ENCODE measurements at regions not wholly inside any gene's neighbourhood (a gene's known extent, or its start where the extent isn't known, plus 50 kb on each side); places are given as distances from the start of the nearest gene placed in this dataset.

- H3K27ac ChIP-seq: no peak overlapping the region
- TF ChIP-seq ZFX (IDR thresholded peaks at IDR 0.05; ENCODE audit: borderline replicate concordance) (no peak), CTCF (IDR thresholded peaks at IDR 0.05) (no peak)
Measured at GRCh38 chrX:4675686-4676300, 962.3 kb upstream of the PRKX start.

- TF ChIP-seq CTCF (IDR thresholded peaks at IDR 0.05) (no peak), ZFX (IDR thresholded peaks at IDR 0.05; ENCODE audit: borderline replicate concordance) (no peak)
- H3K27ac ChIP-seq: no peak overlapping the region
Measured at GRCh38 chrX:4674028-4674782, 960.8 kb upstream of the PRKX start.

- TF ChIP-seq CTCF (IDR thresholded peaks at IDR 0.05): no peak
- no peak overlapping the region for H3K27ac ChIP-seq
Measured at GRCh38 chrX:4671344-4671743, 957.9 kb upstream of the PRKX start.

GRCh38 chrX:4670606-4671005 lies 957.2 kb upstream of the PRKX start:
- TF ChIP-seq ZFX (IDR thresholded peaks at IDR 0.05; ENCODE audit: borderline replicate concordance) (no peak), CTCF (IDR thresholded peaks at IDR 0.05) (no peak)
- H3K27ac ChIP-seq: no peak overlapping the region

- H3K27ac ChIP-seq: no peak overlapping the region
- TF ChIP-seq ZFX (IDR thresholded peaks at IDR 0.05; ENCODE audit: borderline replicate concordance) (no peak), CTCF (IDR thresholded peaks at IDR 0.05) (no peak)
Measured at GRCh38 chrX:4668802-4669536, 955.5 kb upstream of the PRKX start.

- H3K27ac ChIP-seq: no peak overlapping the region
- TF ChIP-seq CTCF (IDR thresholded peaks at IDR 0.05): no peak
- TF ChIP-seq ZFX (IDR thresholded peaks at IDR 0.05; ENCODE audit: borderline replicate concordance): no peak
Measured at GRCh38 chrX:4663085-4663484, 949.6 kb upstream of the PRKX start.

GRCh38 chrX:4661771-4662170 lies 948.3 kb upstream of the PRKX start:
- no peak for TF ChIP-seq ZFX (IDR thresholded peaks at IDR 0.05; ENCODE audit: borderline replicate concordance)
- no peak overlapping the region for H3K27ac ChIP-seq
